Endothelial cell of umbilical vein (primary cell): ENCODE measurements at regions not wholly inside any gene's neighbourhood (a gene's known extent, or its start where the extent isn't known, plus 50 kb on each side); places are given as distances from the start of the nearest gene placed in this dataset.

ENCODE experiments used
- BruUV-seq: library from RNA; stranded (reverse); fragments of 400-500 nt; replicated peaks from 2 replicates; lab custom pipeline; 2021; lab: Mats Ljungman, UMichigan
- CTCF ChIA-PET: fragments of 300-600, 350-600 bp; sonication (Branson Sonifier 250); formaldehyde crosslinking; loops from one replicate; lab custom pipeline; 2021; ENCODE audit warnings: antibody characterized with exemption, inconsistent platforms; lab: Charles Lee
- POLR2A ChIA-PET: fragments of 300-600, 350-600 bp; sonication (Branson Sonifier 250); formaldehyde crosslinking; loops from one replicate; lab custom pipeline; 2021; ENCODE audit warnings: antibody characterized with exemption, inconsistent platforms; lab: Charles Lee
- DNase-seq: peaks from one replicate; pipeline ENCODE4 v3.0.0-alpha.2; 2011; ENCODE audit warnings: low read depth, low spot score
- FAIRE-seq: peaks from 2 replicates; lab custom pipeline; 2011; peaks lifted over from hg19 to GRCh38; lab: Jason Lieb, UNC
- H2AFZ ChIP-seq: 2 replicates; pipeline ENCODE4 v1.6.0; 2012; ENCODE audit warnings: low read depth, low read length, control low read depth, inconsistent platforms
- H3K27ac ChIP-seq: 2 replicates; pipeline ENCODE4 v1.5.1; 2011; ENCODE audit warnings: low read depth, mild to moderate bottlenecking, control low read depth, low read length, moderate library complexity; ENCODE audit not compliant: insufficient read depth
- H3K27me3 ChIP-seq, 2 experiments: 2 replicates each; pipeline versions ENCODE4 v1.6.0 to v1.6.1; 2011; ENCODE audit warnings: low read length in 2 of 2, mixed read lengths in 1 of 2; ENCODE audit not compliant: control insufficient read depth in 2 of 2, insufficient read depth in 2 of 2
- H3K36me3 ChIP-seq, 2 experiments: 2 replicates in 1 of 2; 3 replicates in 1 of 2; pipeline ENCODE4 v1.5.1; 2011; ENCODE audit warnings: low read length in 2 of 2, mild to moderate bottlenecking in 1 of 2, moderate library complexity in 1 of 2; ENCODE audit not compliant: control insufficient read depth in 2 of 2, insufficient read depth in 2 of 2; ENCODE audit errors: extremely low read depth in 1 of 2
- H3K4me1 ChIP-seq: 3 replicates; pipeline ENCODE4 v1.5.1; 2011; ENCODE audit warnings: mild to moderate bottlenecking, low read length; ENCODE audit not compliant: control insufficient read depth, insufficient read depth; ENCODE audit errors: extremely low read depth
- H3K4me2 ChIP-seq: 2 replicates; pipeline ENCODE4 v1.6.1; 2011; ENCODE audit warnings: low read length, control low read depth, mixed read lengths; ENCODE audit not compliant: insufficient read depth
- H3K4me3 ChIP-seq, 3 experiments: fragments of 200-600 bp in 1 of 3; sonication (generic), shearing (Covaris generic) in 1 of 3; replicated peaks in 1 of 3; 2 replicates each; pipeline ENCODE4 v1.5.1; 2011 to 2016; ENCODE audit warnings: control low read depth in 3 of 3, low read length in 3 of 3, mild to moderate bottlenecking in 2 of 3, inconsistent platforms in 1 of 3, low read depth in 1 of 3, moderate library complexity in 1 of 3; ENCODE audit not compliant: insufficient read depth in 1 of 3
- H3K79me2 ChIP-seq: 2 replicates; pipeline ENCODE4 v1.6.0; 2012; ENCODE audit warnings: low read length, inconsistent platforms; ENCODE audit not compliant: control insufficient read depth, insufficient read depth
- H3K9ac ChIP-seq: replicated peaks from 2 replicates; pipeline ENCODE3; 2011; ENCODE audit warnings: low read length, control low read depth; ENCODE audit not compliant: insufficient read depth; ENCODE audit errors: extremely low read depth
- H3K9me1 ChIP-seq: replicated peaks from 3 replicates; pipeline ENCODE4 v1.6.0; 2011; ENCODE audit warnings: mild to moderate bottlenecking, low read length; ENCODE audit not compliant: control insufficient read depth, insufficient read depth; ENCODE audit errors: extremely low read depth
- H3K9me3 ChIP-seq: replicated peaks from 2 replicates; pipeline ENCODE4 v1.5.1; 2012; ENCODE audit warnings: low read length, inconsistent platforms; ENCODE audit not compliant: control insufficient read depth, insufficient read depth
- H4K20me1 ChIP-seq: replicated peaks from 2 replicates; pipeline ENCODE3; 2011; ENCODE audit warnings: mild to moderate bottlenecking, low read length; ENCODE audit not compliant: control insufficient read depth, insufficient read depth; ENCODE audit errors: extremely low read depth
- EZH2 ChIP-seq: IDR thresholded peaks from 2 replicates; pipeline ENCODE4 v1.6.1; 2012; ENCODE audit warnings: borderline replicate concordance, low read depth, mild to moderate bottlenecking, moderate library complexity, low read length, inconsistent platforms; ENCODE audit not compliant: severe bottlenecking
- FOS ChIP-seq: IDR thresholded peaks from 2 replicates; pipeline ENCODE4 v1.6.1; 2011; ENCODE audit warnings: mild to moderate bottlenecking, low read length, moderate library complexity, borderline replicate concordance; ENCODE audit not compliant: insufficient read depth
- GATA2 ChIP-seq: IDR thresholded peaks from 2 replicates; pipeline ENCODE4 v1.7.0; 2011; ENCODE audit warnings: low read depth, mild to moderate bottlenecking, moderate library complexity, mixed read lengths, low read length; ENCODE audit not compliant: insufficient read length, insufficient read depth
- JUN ChIP-seq: IDR thresholded peaks from 2 replicates; pipeline ENCODE4 v1.6.1; 2011; ENCODE audit warnings: borderline replicate concordance, low read depth; ENCODE audit not compliant: insufficient read length, insufficient read depth
- MYC ChIP-seq: IDR thresholded peaks from one replicate; pipeline ENCODE4 v1.6.1; 2011; ENCODE audit warnings: mild to moderate bottlenecking, low read depth, low read length
- POLR2A ChIP-seq: IDR thresholded peaks from 2 replicates; pipeline ENCODE4 v1.6.1; 2012; ENCODE audit warnings: low read depth, mild to moderate bottlenecking, control low read depth, low read length
- POLR2AphosphoS5 ChIP-seq: IDR thresholded peaks from 2 replicates; pipeline ENCODE4 v1.6.1; 2012; ENCODE audit warnings: low read depth, mild to moderate bottlenecking, control low read depth, low read length, moderate library complexity; ENCODE audit not compliant: insufficient read depth
- dilution Hi-C: fragments of 300-500 bp; cut with MboI; formaldehyde crosslinking; loops from one replicate; pipeline ENCODE4 v1.15.0; 2019; ENCODE audit warnings: low sequenced_read_pairs; ENCODE audit not compliant: extremely low pct_ligation_motif_present
- intact Hi-C: fragments of 100-400 bp; cut with micrococcal nuclease; formaldehyde crosslinking; loops from one replicate; pipeline ENCODE4 v1.10.0; 2022
- TF ChIP-seq, protein P1 (sequence below), 2 donors: IDR thresholded peaks; 1 replicate in 1 of 2; 2 replicates in 1 of 2; pipeline ENCODE4 v1.5.1; 2011; ENCODE audit warnings: low read length in 2 of 2, mild to moderate bottlenecking in 2 of 2, moderate library complexity in 2 of 2, control low read depth in 1 of 2, inconsistent platforms in 1 of 2, low read depth in 1 of 2; ENCODE audit not compliant: insufficient read depth in 1 of 2; ENCODE audit errors: extremely low read depth in 1 of 2
- TF ChIP-seq, protein P2 (sequence below): IDR thresholded peaks from 2 replicates; pipeline ENCODE4 v1.6.1; 2011; ENCODE audit not compliant: insufficient read depth, insufficient read length

DNA sequence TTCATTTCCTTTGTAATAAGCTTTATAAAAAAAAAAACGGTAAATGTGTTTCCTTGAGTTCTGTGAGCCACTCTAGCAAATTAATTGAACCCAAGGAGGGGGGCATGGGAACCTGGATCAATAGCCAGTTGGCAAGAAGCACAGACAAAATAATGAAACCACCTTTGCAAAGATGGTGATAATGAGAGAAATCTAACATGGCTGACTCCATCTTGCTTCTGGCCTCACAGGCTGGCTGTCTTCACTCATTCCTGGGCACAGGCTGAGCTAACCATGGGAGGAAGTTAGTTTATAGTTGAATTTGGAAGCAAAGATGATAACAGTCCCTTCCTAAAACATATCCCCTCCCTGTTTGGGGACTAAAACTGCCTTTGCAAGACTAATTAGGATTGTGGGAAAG lies 95.1 kb downstream of the B3GNT2 start:
- ChIA-PET CTCF (no interaction called here), POLR2A (no interaction called here)
- dilution Hi-C loops, result no loop called here
- BruUV-seq, result no TSS peak
- Histone ChIP-seq H3K4me2 (no peak overlapping the region), H2AFZ (no peak overlapping the region), H3K9ac (no peak overlapping the region), H3K27me3 (no peaks in the 10 kb centered on the region), H3K4me3 (no peak overlapping the region), H3K27ac (no peak overlapping the region), H3K9me3 (no peaks in the 10 kb centered on the region), H3K4me1 (no peaks in the 10 kb centered on the region), H3K9me1 (no peaks in the 10 kb centered on the region), H4K20me1 (no peaks in the 10 kb centered on the region), H3K36me3 (no peaks in the 10 kb centered on the region), H3K79me2 (no peaks in the 10 kb centered on the region)
- no peak for FAIRE-seq
- intact Hi-C loops, result no loop called here
- TF ChIP-seq FOS (no peak), JUN (no peak), POLR2A (no peak), POLR2AphosphoS5 (no peak), MYC (no peak), EZH2 (no peak), GATA2 (no peak)
- TF ChIP-seq, protein P1, sequence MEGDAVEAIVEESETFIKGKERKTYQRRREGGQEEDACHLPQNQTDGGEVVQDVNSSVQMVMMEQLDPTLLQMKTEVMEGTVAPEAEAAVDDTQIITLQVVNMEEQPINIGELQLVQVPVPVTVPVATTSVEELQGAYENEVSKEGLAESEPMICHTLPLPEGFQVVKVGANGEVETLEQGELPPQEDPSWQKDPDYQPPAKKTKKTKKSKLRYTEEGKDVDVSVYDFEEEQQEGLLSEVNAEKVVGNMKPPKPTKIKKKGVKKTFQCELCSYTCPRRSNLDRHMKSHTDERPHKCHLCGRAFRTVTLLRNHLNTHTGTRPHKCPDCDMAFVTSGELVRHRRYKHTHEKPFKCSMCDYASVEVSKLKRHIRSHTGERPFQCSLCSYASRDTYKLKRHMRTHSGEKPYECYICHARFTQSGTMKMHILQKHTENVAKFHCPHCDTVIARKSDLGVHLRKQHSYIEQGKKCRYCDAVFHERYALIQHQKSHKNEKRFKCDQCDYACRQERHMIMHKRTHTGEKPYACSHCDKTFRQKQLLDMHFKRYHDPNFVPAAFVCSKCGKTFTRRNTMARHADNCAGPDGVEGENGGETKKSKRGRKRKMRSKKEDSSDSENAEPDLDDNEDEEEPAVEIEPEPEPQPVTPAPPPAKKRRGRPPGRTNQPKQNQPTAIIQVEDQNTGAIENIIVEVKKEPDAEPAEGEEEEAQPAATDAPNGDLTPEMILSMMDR (IDR thresholded peaks at IDR 0.05; ENCODE audit: extremely low read depth in 1 of 2, insufficient read depth in 1 of 2, low read depth in 1 of 2, low read length in 2 of 2), result no peak
- TF ChIP-seq, protein P2, sequence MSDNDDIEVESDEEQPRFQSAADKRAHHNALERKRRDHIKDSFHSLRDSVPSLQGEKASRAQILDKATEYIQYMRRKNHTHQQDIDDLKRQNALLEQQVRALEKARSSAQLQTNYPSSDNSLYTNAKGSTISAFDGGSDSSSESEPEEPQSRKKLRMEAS, result no peak
- no peak for DNase-seq
